HCT116 (cell line): ENCODE measurements at regions not wholly inside any gene's neighbourhood (a gene's known extent, or its start where the extent isn't known, plus 50 kb on each side); places are given as distances from the start of the nearest gene placed in this dataset.

Experiments used
- ATAC-seq: fragments of 200-7000 bp; cut with Tn5 transposase; 2 replicates; pipeline ENCODE4 v1.9.1; 2020; ENCODE audit warnings: mild to moderate bottlenecking, moderate library complexity
- BruUV-seq: library from RNA; stranded (reverse); fragments of 400-500 nt; replicated peaks from 2 replicates; lab custom pipeline; 2021; lab: Mats Ljungman, UMichigan
- CTCF ChIA-PET: fragments of 300-600 bp; sonication (Branson Sonifier 250); formaldehyde crosslinking; loops from one replicate; lab custom pipeline; 2021; ENCODE audit warnings: antibody characterized with exemption; lab: Charles Lee
- POLR2A ChIA-PET: fragments of 300-600, 350-600 bp; sonication (Branson Sonifier 250); formaldehyde crosslinking; loops from one replicate; lab custom pipeline; 2021; ENCODE audit warnings: antibody characterized with exemption; lab: Charles Lee
- RAD21 ChIA-PET, 2 experiments: fragments of 300-600 bp; sonication (Branson Sonifier 250); formaldehyde crosslinking; loops; one replicate each; lab custom pipeline; 2023; ENCODE audit warnings: low total read pairs in 2 of 2; ENCODE audit not compliant: uncharacterized antibody in 2 of 2, unreplicated experiment in 2 of 2, low non-redundant PET in 1 of 2; lab: Charles Lee
- DNase-seq: peaks from one replicate; pipeline ENCODE4 v3.0.0-alpha.2; 2010; ENCODE audit warnings: low read depth, low spot score
- H2AFZ ChIP-seq: fragments of 200-600 bp; shearing (Covaris generic), sonication (generic); 2 replicates; pipeline ENCODE4 v1.6.1; 2017; ENCODE audit warnings: low read depth, mixed run types, mixed read lengths, antibody characterized with exemption, low read length; ENCODE audit not compliant: poor library complexity, severe bottlenecking
- H3K27ac ChIP-seq: 2 replicates; pipeline ENCODE4 v1.5.1; 2012; ENCODE audit warnings: low read depth, low read length
- H3K27me3 ChIP-seq: fragments of 200-600 bp; sonication (generic); 2 replicates; pipeline ENCODE4 v1.6.1; 2016; ENCODE audit warnings: mixed run types, low read length, mixed read lengths; ENCODE audit not compliant: insufficient read depth
- H3K36me3 ChIP-seq, 2 experiments: fragments of 200-500 bp in 1 of 2; fragments of 200-600 bp in 1 of 2; sonication (Bioruptor generic) in 1 of 2; sonication (generic) in 1 of 2; 2 replicates each; pipeline versions ENCODE4 v1.5.1 to v1.6.1; 2014 to 2016; ENCODE audit warnings: low read length in 2 of 2, inconsistent platforms in 1 of 2, mixed read lengths in 1 of 2, mixed run types in 1 of 2; ENCODE audit not compliant: insufficient read depth in 2 of 2, control insufficient read depth in 1 of 2
- H3K4me1 ChIP-seq, 2 experiments: fragments of 200-600 bp in 1 of 2; sonication (generic) in 1 of 2; 2 replicates each; pipeline versions ENCODE4 v1.5.1 to v1.6.1; 2012 to 2017; ENCODE audit warnings: low read length in 2 of 2, inconsistent platforms in 1 of 2, mild to moderate bottlenecking in 1 of 2, mixed read lengths in 1 of 2, mixed run types in 1 of 2, moderate library complexity in 1 of 2; ENCODE audit not compliant: insufficient read depth in 2 of 2, control insufficient read depth in 1 of 2
- H3K4me2 ChIP-seq: fragments of 200-600 bp; sonication (generic); 2 replicates; pipeline ENCODE4 v1.6.1; 2017; ENCODE audit warnings: mixed run types, low read length, mixed read lengths
- H3K4me3 ChIP-seq, 2 experiments: fragments of 200-600 bp in 1 of 2; sonication (generic) in 1 of 2; replicated peaks in 1 of 2; 2 replicates each; pipeline ENCODE4 v1.5.1; 2011 to 2016; ENCODE audit warnings: low read length in 2 of 2, control low read depth in 1 of 2, low read depth in 1 of 2, mild to moderate bottlenecking in 1 of 2, mixed read lengths in 1 of 2, mixed run types in 1 of 2
- H3K79me2 ChIP-seq: fragments of 200-600 bp; sonication (generic); 2 replicates; pipeline ENCODE4 v1.6.1; 2017; ENCODE audit warnings: mild to moderate bottlenecking, mixed run types, low read length, moderate library complexity, mixed read lengths; ENCODE audit not compliant: insufficient read depth
- H3K9ac ChIP-seq: fragments of 200-600 bp; sonication (generic); 2 replicates; pipeline ENCODE4 v1.6.1; 2016; ENCODE audit warnings: low read length, mixed read lengths
- H3K9me2 ChIP-seq: fragments of 200-600 bp; sonication (generic), shearing (Covaris generic); 2 replicates; pipeline ENCODE4 v1.6.1; 2017; ENCODE audit warnings: mixed run types, mild to moderate bottlenecking, moderate library complexity; ENCODE audit not compliant: insufficient read depth
- H3K9me3 ChIP-seq, 2 experiments: fragments of 200-500 bp in 1 of 2; fragments of 200-600 bp in 1 of 2; sonication (Bioruptor generic) in 1 of 2; sonication (generic) in 1 of 2; 2 replicates each; pipeline ENCODE4 v1.6.1; 2014 to 2017; ENCODE audit warnings: low read length in 2 of 2, mixed read lengths in 2 of 2, inconsistent platforms in 1 of 2, low read depth in 1 of 2, mild to moderate bottlenecking in 1 of 2, mixed run types in 1 of 2, moderate library complexity in 1 of 2; ENCODE audit not compliant: control insufficient read depth in 1 of 2, insufficient read depth in 1 of 2
- H4K20me1 ChIP-seq: fragments of 200-600 bp; sonication (generic), shearing (Covaris generic); 2 replicates; pipeline ENCODE4 v1.6.1; 2017; ENCODE audit warnings: mixed run types, mild to moderate bottlenecking, moderate library complexity; ENCODE audit not compliant: insufficient read depth
- CBX3 ChIP-seq: IDR thresholded peaks from 2 replicates; pipeline ENCODE4 v1.6.1; 2012; ENCODE audit warnings: low read depth
- EGR1 ChIP-seq: IDR thresholded peaks from 2 replicates; pipeline ENCODE4 v1.6.1; 2012; ENCODE audit warnings: low read depth
- ELF1 ChIP-seq: IDR thresholded peaks from 2 replicates; pipeline ENCODE4 v1.6.1; 2012; ENCODE audit warnings: low read depth, borderline replicate concordance
- REST ChIP-seq: IDR thresholded peaks from 2 replicates; pipeline ENCODE4 v1.6.1; 2012; ENCODE audit warnings: low read depth
- YY1 ChIP-seq: IDR thresholded peaks from 2 replicates; pipeline ENCODE4 v1.6.1; 2011; ENCODE audit warnings: low read length, low read depth, moderate library complexity, mild to moderate bottlenecking; ENCODE audit not compliant: insufficient replicate concordance; ENCODE audit errors: extremely low read depth
- intact Hi-C: fragments of 100-400 bp; cut with micrococcal nuclease; formaldehyde crosslinking; loops from 2 replicates; pipeline ENCODE4 v1.10.0; 2022

DNA sequence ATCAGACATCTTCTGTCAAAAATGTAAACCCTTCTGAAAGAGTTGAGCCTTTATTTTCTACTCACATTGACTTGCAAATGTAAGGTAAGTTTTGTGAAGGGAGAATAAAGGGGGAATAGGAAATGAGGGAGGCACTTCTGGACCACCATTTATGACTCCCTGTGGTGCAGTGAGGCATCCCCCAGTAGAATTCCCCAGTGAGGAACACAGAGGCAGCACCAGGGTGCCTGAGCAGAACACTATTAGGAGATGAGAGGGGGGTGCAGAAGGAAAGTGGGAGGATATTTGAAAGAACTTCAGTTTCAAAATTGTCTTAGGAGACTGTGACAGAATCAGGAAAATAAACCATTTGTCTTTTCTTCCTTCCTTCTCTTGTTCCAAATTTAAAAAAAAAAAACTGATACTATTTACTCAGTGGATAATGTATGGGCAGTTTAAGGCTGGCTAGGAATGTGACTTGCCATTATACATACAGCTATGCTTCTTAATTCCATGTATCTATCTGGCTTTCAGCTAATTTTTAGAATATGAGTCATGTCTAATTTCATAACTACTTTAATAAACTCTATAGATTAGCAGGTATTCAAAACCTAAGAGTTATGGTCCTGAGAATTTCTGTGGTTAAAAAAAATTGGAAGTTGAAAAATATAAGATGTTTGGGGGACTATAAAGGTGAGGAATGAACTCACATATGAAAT is 478.1 kb upstream of the CHAC2 start:
- no peak for DNase-seq

GRCh38 chr2:53286345-53286744 is 481.3 kb upstream of the CHAC2 start:
- ChIA-PET CTCF (no interaction called here), POLR2A (no interaction called here), RAD21 (no interaction called here)
- no peaks in the 10 kb centered on the region for H3K36me3 ChIP-seq
- H3K4me2 ChIP-seq: no peak overlapping the region
- H3K27ac ChIP-seq: no peak overlapping the region
- H3K4me1 ChIP-seq: peaks cover 0 to 20% of the 10 kb centered on the region in 2 experiments; a peak in 2 of 4 replicates
- H3K9me3 ChIP-seq: no peaks in the 10 kb centered on the region
- no peak overlapping the region for H3K4me3 ChIP-seq
- H3K9me2 ChIP-seq: no peaks in the 10 kb centered on the region
- no peaks in the 10 kb centered on the region for H4K20me1 ChIP-seq
- intact Hi-C loops: no loop called here
- no peak overlapping the region for H2AFZ ChIP-seq
- no TSS peak for BruUV-seq
- no peak for TF ChIP-seq REST
- no peak for TF ChIP-seq ELF1
- TF ChIP-seq EGR1: no peak
- TF ChIP-seq CBX3: no peak
- DNase-seq (no peak), ATAC-seq (no peak)
- H3K79me2 ChIP-seq: no peaks in the 10 kb centered on the region
- no peaks in the 10 kb centered on the region for H3K27me3 ChIP-seq
- H3K9ac ChIP-seq: no peak overlapping the region

More for the DNA sequence above, 478.1 kb upstream of the CHAC2 start:
- Histone ChIP-seq H3K4me1 (peaks cover 0 to 10% of the 10 kb centered on the region in 2 experiments; a peak in 2 of 4 replicates), H3K4me2 (no peak overlapping the region), H3K27ac (no peak overlapping the region), H3K79me2 (no peaks in the 10 kb centered on the region), H4K20me1 (no peaks in the 10 kb centered on the region), H3K4me3 (no peak overlapping the region), H3K27me3 (no peaks in the 10 kb centered on the region), H3K36me3 (no peaks in the 10 kb centered on the region), H3K9me2 (no peaks in the 10 kb centered on the region), H3K9ac (no peak overlapping the region), H3K9me3 (no peaks in the 10 kb centered on the region), H2AFZ (peak overlapping the region; percentile 12)
- no TSS peak for BruUV-seq
- intact Hi-C loops: no loop called here
- ChIA-PET CTCF (no interaction called here), POLR2A (no interaction called here), RAD21 (no interaction called here)
- no peak for TF ChIP-seq YY1
- no peak for ATAC-seq
